ENCODE measurements at regions not wholly inside any gene's neighbourhood (a gene's known extent, or its start where the extent isn't known, plus 50 kb on each side); places are given as distances from the start of the nearest gene placed in this dataset.
"Not testable (repeated sequence)": the region's sequence is repeated elsewhere in the genome, so short reads cannot be mapped to it uniquely, and the experiment has no call there.

- not testable (repeated sequence) for DNase-seq (ENCODE audit: low read depth in 2 of 2)
Observed at GRCh38 chr15:20473465-20473864, 68.1 kb downstream of the GOLGA6L6 start.

- not testable (repeated sequence) for DNase-seq (ENCODE audit: low read depth in 2 of 2)
Observed at GRCh38 chr15:20472983-20473382, 68.6 kb downstream of the GOLGA6L6 start.

GRCh38 chr15:20470810-20471209 lies 70.8 kb downstream of the GOLGA6L6 start:
- not testable (repeated sequence) for DNase-seq (ENCODE audit: low read depth in 2 of 2)

GRCh38 chr15:20441138-20441537 lies 100.5 kb downstream of the GOLGA6L6 start:
- DNase-seq (ENCODE audit: low read depth in 2 of 2) = not testable (repeated sequence)

- not testable (repeated sequence) for DNase-seq (ENCODE audit: low read depth in 2 of 2)
Observed at GRCh38 chr15:20440390-20440789, 101.2 kb downstream of the GOLGA6L6 start.

DNA sequence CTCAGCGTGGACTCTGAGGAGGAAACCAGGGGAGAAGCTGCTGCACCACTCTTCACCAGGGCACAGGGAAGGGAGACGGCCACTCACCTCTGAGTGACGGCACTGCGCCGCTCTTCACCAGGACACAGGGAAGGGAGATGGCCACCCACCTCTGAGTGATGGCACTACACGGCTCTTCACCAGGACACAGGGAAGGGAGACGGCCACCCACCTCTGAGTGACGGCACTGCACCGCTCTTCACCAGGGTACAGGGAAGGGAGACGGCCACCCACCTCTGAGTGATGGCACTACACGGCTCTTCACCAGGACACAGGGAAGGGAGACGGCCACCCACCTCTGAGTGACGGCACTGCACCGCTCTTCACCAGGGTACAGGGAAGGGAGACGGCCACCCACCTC lies 102.5 kb downstream of the GOLGA6L6 start:
- not testable (repeated sequence) for DNase-seq (ENCODE audit: low read depth in 2 of 2)

GRCh38 chr15:20438255-20438654 lies 103.3 kb downstream of the GOLGA6L6 start:
- DNase-seq (ENCODE audit: low read depth in 2 of 2) = not testable (repeated sequence)

- not testable (repeated sequence) for DNase-seq (ENCODE audit: low read depth in 2 of 2)
Observed at GRCh38 chr15:20433468-20433867, 108.1 kb downstream of the GOLGA6L6 start.

- DNase-seq (ENCODE audit: low read depth in 2 of 2) = not testable (repeated sequence)
Observed at GRCh38 chr15:20430495-20430894, 111.1 kb downstream of the GOLGA6L6 start.

DNA sequence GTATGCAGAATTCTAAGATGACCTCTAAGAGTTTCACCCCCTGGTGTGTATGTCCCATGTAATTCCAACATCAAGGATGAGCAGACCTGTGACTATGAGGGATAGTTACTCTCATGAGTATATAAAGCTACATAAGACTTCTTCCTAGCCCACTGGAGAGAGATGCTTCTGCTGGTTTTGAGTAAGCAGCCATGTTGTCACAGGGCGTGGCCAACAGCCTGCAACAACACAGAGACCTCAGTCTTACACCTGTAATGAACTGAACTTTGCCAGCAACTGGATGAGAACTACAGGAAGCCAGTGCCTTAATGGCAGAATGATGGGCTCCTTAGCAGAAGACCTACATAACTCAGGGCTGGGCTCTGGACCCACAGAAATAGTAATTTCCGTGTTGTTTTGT lies 120.9 kb downstream of the GOLGA6L6 start:
- not testable (repeated sequence) for DNase-seq (ENCODE audit: low read depth in 2 of 2)

GRCh38 chr15:20416618-20417017 lies 125.0 kb downstream of the GOLGA6L6 start:
- DNase-seq (ENCODE audit: low read depth in 2 of 2) = not testable (repeated sequence)

GRCh38 chr15:20409667-20410198 lies 131.9 kb downstream of the GOLGA6L6 start:
- DNase-seq (ENCODE audit: low read depth in 2 of 2) = not testable (repeated sequence)

DNA sequence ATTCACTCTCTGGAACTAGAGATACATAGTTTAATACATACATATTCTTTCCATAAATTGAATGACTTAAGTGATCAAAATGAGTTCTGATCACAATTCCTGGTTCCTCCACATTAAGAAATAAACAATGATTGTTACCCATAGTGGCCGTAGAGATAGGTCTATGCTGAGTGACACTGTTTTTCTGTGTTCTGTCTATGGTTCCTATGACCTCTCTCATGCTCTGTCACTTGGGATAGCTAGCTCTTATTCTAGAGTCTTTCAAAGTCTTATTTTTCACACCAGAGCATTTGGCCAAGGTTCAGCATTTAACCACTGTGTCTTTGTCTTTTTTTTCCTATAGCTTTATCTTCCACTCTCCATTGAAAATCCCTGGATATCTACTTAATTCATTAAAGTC lies 132.4 kb downstream of the GOLGA6L6 start:
- no peak for DNase-seq (ENCODE audit: low read depth in 2 of 2)

- no peak for DNase-seq (ENCODE audit: low read depth in 2 of 2)
Observed at GRCh38 chr15:20407553-20407952, 134.0 kb downstream of the GOLGA6L6 start.

- DNase-seq (ENCODE audit: low read depth in 2 of 2) = not testable (repeated sequence)
Observed at GRCh38 chr15:20404571-20404970, 137.0 kb downstream of the GOLGA6L6 start.

DNA sequence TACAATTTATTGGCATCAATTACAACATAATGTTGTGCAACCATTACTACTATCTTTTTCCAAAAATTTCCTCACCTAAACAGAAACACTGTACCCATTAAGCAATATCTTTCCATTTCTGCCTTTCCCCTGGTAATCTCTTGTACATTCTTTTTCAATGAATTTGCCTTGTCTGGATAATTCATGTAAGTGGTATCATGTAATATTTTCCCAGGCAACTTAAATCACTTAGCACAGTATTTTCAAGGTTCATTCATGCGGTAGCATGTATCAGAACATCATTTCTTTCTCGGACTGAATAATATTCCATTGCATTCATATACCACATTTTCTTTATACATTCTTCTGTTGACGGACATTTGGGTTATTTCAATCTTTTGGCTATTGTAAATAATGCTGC lies 139.0 kb downstream of the GOLGA6L6 start:
- DNase-seq (ENCODE audit: low read depth in 2 of 2) = not testable (repeated sequence)

DNA sequence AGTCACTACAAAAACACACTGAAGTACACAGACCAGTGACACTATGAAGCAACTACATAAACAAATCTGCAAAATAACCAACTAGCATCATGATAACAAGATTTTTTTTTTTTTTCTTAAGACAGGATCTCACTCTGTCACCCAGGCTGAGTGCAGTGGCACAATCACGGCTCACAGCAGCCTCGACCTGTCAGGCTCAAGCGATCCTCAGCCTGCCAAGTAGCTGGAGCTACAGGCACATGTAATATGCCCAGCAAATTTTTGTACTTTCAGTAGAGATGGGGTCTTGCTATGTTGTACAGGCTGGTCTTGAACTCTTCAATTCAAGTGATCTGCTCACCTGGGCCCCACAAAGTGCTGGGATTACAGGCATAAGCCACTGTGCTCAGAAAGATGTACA lies 140.5 kb downstream of the GOLGA6L6 start:
- not testable (repeated sequence) for DNase-seq (ENCODE audit: low read depth in 2 of 2)

DNA sequence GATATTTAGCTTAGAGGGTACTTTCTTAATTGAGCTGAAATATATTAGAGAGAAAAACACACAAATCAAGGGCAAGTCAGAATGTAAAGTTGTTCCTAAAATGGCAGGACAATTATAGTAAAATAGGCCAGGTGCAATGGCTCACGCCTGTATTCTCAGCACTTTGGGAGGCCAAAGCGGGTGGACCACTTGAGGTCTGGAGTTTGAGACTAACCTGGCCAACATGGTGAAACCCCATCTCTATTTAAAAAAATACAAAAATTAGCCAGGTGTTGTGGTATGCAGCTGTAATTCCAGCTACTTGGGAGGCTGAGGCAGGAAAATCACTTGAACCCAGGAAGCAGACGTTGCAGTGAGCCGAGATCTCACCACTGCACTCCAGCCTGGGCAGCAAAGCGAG lies 142.9 kb downstream of the GOLGA6L6 start:
- not testable (repeated sequence) for DNase-seq (ENCODE audit: low read depth in 2 of 2)

DNA sequence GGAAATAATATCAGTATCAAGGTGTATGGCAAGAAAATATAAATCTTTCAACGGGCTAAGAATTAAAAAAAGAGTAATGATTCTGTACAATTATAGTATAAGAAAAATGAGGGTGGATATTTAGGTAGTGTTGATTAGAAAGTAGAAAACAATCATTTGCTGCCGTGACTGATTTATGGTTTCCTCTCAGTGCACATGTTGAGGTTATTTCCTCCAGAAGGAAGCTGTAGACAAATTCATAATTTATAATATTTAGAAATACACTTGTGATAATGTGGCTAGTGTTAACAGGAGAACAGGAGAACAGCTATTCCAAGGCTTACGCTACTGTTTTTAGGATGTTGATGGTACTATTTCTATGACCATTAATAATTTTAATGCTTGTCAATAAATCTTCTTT lies 153.4 kb downstream of the GOLGA6L6 start:
- not testable (repeated sequence) for DNase-seq (ENCODE audit: low read depth in 2 of 2)

DNA sequence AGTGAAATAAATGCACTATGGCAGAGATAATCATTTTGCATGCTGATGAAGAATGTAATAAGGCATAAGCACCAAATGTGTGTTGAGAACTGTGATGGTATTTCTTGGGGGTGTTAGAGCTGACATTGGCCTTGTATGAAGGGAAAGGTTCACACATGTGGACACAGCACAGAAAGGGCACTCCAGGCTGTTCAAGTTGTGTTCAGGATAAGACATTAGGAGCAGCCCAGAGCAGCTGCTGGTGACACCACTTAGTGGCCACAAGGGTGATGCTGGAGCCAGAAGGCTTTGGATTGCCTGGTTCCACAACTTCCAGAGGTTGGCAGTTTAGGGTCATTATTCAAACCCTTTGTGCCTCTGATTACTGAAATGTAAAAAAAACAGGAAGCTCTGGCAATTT lies 155.4 kb downstream of the GOLGA6L6 start:
- DNase-seq (ENCODE audit: low read depth in 2 of 2) = no peak

- DNase-seq (ENCODE audit: low read depth in 2 of 2) = not testable (repeated sequence)
Observed at GRCh38 chr15:20380199-20380598, 161.4 kb downstream of the GOLGA6L6 start.

GRCh38 chr15:20376872-20377271 lies 164.7 kb downstream of the GOLGA6L6 start:
- no peak for DNase-seq (ENCODE audit: low read depth in 2 of 2)

DNA sequence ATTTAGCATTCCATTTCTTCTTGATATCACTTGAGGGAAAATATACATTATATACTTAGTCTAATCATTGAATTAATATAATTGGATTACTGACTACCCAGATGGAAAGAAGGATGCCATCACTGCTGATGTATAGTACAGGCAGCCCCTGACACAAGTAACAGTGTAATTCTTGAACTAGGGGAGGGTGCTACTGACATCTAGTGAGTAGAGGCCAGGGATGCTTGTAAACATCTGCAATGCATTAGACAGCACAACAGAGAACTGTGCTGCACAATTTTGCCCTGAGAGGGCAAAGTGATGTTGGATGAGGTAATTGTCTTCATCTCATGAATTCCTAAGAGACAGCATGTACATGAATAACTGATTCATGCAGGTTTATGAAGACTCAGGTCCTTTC lies 169.2 kb downstream of the GOLGA6L6 start:
- not testable (repeated sequence) for DNase-seq (ENCODE audit: low read depth in 2 of 2)

DNA sequence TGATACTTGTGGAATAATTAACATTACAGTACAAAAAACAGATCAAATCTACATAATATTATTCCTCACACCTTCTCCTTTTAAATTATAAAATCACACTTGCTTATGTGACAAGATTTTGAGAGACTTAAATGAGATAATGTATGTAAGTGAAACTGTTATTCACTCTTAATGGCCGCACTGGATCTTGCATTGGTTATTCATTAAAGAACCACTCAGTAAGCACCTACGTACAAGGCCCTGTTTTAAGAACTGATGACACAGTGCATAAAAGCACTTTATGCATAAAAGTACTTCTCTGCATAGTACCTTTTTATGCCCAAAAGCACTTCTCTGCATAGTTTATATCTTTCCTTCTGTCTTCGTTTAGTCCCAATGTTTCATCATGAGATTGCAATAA lies 172.1 kb downstream of the GOLGA6L6 start:
- no peak for DNase-seq (ENCODE audit: low read depth in 2 of 2)

All from stimulated activated CD4-positive, alpha-beta T cell treated with anti-CD3 and anti-CD28 coated beads, Interleukin-1b, Interleukin-23, amount 100 ng/mL, for 1 hour (primary cell).